ENCODE measurements at regions not wholly inside any gene's neighbourhood (a gene's known extent, or its start where the extent isn't known, plus 50 kb on each side); places are given as distances from the start of the nearest gene placed in this dataset.

GRCh38 chr14:101370593-101371569, 190.4 kb upstream of the DIO3 start:
- CTCF ChIA-PET: no interaction called here
- DNase-seq (ENCODE audit: low spot score): no peak
- no peak overlapping the region for H3K27ac ChIP-seq
- POLR2A ChIA-PET (ENCODE audit: low non-redundant PET): no interaction called here
- TF ChIP-seq, protein P1, sequence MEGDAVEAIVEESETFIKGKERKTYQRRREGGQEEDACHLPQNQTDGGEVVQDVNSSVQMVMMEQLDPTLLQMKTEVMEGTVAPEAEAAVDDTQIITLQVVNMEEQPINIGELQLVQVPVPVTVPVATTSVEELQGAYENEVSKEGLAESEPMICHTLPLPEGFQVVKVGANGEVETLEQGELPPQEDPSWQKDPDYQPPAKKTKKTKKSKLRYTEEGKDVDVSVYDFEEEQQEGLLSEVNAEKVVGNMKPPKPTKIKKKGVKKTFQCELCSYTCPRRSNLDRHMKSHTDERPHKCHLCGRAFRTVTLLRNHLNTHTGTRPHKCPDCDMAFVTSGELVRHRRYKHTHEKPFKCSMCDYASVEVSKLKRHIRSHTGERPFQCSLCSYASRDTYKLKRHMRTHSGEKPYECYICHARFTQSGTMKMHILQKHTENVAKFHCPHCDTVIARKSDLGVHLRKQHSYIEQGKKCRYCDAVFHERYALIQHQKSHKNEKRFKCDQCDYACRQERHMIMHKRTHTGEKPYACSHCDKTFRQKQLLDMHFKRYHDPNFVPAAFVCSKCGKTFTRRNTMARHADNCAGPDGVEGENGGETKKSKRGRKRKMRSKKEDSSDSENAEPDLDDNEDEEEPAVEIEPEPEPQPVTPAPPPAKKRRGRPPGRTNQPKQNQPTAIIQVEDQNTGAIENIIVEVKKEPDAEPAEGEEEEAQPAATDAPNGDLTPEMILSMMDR (conservative IDR thresholded peaks at IDR 0.05; ENCODE audit: low read depth): no peak

DNA sequence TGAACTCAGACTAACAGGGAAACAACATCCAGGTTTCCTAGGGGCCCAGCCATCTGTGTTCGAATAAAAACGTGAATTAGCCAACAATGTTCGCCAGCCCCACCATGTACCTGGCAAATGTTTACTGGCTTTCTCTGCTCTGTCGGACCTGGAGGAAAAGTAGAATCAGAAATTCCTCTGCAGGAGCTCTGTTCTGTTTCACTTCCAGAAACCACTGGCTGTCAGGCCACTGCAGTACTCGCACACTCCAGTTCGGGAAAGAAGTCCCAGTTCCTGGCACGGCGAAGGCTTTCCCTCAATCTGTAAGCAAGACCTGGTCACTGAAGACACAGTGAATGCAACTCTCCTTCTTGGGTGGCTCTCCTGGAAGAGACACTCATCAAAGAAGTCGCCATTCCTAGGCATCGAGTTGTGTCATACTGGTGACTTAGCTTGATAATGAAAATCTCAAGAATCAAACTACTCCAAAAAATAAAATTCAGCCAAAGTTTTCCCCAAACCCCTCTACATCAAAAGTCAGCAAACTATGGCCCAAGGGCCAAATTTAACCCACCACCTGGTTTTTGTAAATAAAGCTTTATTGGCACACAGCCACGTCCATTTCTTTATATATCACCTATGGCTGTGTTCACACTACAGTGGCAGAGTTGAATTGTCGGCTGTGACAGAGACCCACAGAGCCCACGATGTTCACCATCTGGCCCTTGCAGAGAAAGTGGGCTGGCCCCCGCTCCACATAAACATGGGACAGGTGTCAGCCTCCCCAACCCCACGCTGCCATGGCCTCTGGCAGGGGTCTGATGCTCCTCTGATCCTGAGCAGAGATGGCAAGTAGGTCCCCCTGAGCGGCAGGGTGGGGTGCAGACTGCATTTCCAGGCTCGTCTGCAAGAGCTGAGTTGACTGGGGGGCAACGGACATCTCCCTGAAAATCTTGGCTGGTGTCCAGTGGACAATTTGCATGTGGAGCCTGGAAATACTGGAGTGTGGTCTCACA, 189.2 kb upstream of the DIO3 start:
- TF ChIP-seq, protein P1 (conservative IDR thresholded peaks at IDR 0.05; ENCODE audit: low read depth): no peak
- no peak overlapping the region for H3K27ac ChIP-seq
- DNase-seq (ENCODE audit: low spot score): no peak
- ChIA-PET POLR2A (ENCODE audit: low non-redundant PET) (no interaction called here), CTCF (no interaction called here)

- no peak overlapping the region for H3K27ac ChIP-seq
- TF ChIP-seq, protein P1 (conservative IDR thresholded peaks at IDR 0.05; ENCODE audit: low read depth): no peak
- ChIA-PET POLR2A (ENCODE audit: low non-redundant PET) (no interaction called here), CTCF (no interaction called here)
- no peak for DNase-seq (ENCODE audit: low spot score)
Observed at GRCh38 chr14:101372894-101373620, 188.2 kb upstream of the DIO3 start.

- TF ChIP-seq, protein P1 (conservative IDR thresholded peaks at IDR 0.05; ENCODE audit: low read depth): no peak
- ChIA-PET POLR2A (ENCODE audit: low non-redundant PET) (no interaction called here), CTCF (no interaction called here)
- no peak overlapping the region for H3K27ac ChIP-seq
- no peak for DNase-seq (ENCODE audit: low spot score)
Observed at GRCh38 chr14:101373690-101374295, 187.5 kb upstream of the DIO3 start.

DNA sequence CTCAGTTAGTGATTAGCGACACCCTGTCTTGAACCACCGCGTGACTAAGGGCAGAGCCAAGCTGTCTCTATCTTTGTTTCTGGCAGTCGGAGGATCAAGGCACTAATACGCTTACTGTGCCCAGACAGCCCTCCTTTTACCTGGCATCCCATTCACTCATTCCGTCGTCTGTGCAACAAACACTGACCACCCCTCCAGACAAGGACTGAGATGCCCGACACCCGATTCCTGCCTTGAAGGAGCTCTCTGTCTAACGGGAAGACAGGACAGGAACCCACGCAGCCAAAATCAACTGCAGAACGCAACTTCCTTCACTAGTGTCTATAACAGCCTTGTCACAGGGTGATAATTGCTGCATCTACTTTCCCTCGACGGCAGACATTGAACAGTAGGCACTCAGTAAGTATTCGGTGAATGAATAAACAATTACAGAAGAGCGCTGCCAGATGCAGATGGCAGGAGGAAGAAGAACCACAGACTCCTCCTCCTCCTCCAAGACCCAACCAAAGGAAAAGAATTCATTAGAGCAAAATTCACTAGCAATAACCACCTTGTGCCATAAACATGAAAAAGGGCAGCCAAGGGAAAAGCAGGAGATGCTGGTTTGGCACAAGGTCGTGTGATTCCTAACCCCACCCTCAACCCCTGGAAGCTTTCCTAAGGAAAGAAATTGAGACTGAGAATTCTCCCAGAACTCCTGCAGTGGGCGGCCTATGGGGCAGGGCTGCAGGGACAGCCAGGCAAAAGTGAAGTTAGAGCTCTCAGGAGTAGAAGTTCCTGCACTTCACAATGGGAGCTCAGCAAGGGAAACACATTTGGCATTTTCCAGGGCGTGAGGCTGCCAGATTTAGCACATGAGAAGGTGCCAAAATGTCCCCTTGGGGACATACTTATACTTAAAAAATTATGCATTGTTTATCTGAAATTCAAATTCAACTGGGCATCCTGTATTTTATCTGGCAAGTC, 186.6 kb upstream of the DIO3 start:
- TF ChIP-seq, protein P1 (conservative IDR thresholded peaks at IDR 0.05; ENCODE audit: low read depth): no peak
- ChIA-PET POLR2A (ENCODE audit: low non-redundant PET) (no interaction called here), CTCF (no interaction called here)
- no peak overlapping the region for H3K27ac ChIP-seq
- DNase-seq (ENCODE audit: low spot score): no peak

All from RWPE1 (cell line).